ENCODE measurements at regions not wholly inside any gene's neighbourhood (a gene's known extent, or its start where the extent isn't known, plus 50 kb on each side); places are given as distances from the start of the nearest gene placed in this dataset.
A peak's percentile ranks its signal among the peaks of the same experiment; 100 is the strongest.
"Not testable (repeated sequence)": the region's sequence is repeated elsewhere in the genome, so short reads cannot be mapped to it uniquely, and the experiment has no call there.

- Histone ChIP-seq H3K4me3 (no peak overlapping the region), H3K27ac (no peak overlapping the region), H3K4me1 (replicated peaks in 1 of 2) (no peaks in the 10 kb centered on the region)
- in situ Hi-C loops (cut with MboI; ENCODE audit: low pct_unique_long_range_greater_than_20kb in 2 of 9, low sequenced_read_pairs in 9 of 9, unreplicated experiment in 9 of 9) = no loop called here
- WGBS, 10 experiments = 20 to 90% (median 60%) methylated on average over 1 to 2 of the region's 2 CpGs; no CpG with 5 or more reads in 4 of the 10 experiments
- no peak for ATAC-seq (replicated peaks in 6 of 8)
These were observed 158.0 kb upstream of the SEMA6A start for GRCh38 chr5:116732591-116732990.

- Histone ChIP-seq H3K27ac (no peak overlapping the region), H3K4me3 (no peak overlapping the region), H3K4me1 (replicated peaks in 1 of 2) (no peaks in the 10 kb centered on the region)
- no peak for ATAC-seq (replicated peaks in 6 of 8)
- in situ Hi-C loops (cut with MboI; ENCODE audit: low pct_unique_long_range_greater_than_20kb in 2 of 9, low sequenced_read_pairs in 9 of 9, unreplicated experiment in 9 of 9) = no loop called here
- 0 to 100% (median 80%) methylated on average over 1 to 2 of the region's 2 CpGs; no CpG with 5 or more reads in 3 of the 10 experiments for WGBS, 10 experiments
These were observed 156.8 kb upstream of the SEMA6A start for GRCh38 chr5:116731432-116731831.

- no peak overlapping the region for H3K27ac ChIP-seq
- no peak for ATAC-seq (replicated peaks in 6 of 8)
- H3K4me3 ChIP-seq = no peak overlapping the region
- WGBS, 10 experiments = 0 to 90% (median 81%) methylated on average over 2 to 5 of the region's 5 CpGs
- H3K4me1 ChIP-seq (replicated peaks in 1 of 2) = no peaks in the 10 kb centered on the region
- in situ Hi-C loops (cut with MboI; ENCODE audit: low pct_unique_long_range_greater_than_20kb in 2 of 9, low sequenced_read_pairs in 9 of 9, unreplicated experiment in 9 of 9) = no loop called here
These were observed 156.1 kb upstream of the SEMA6A start for GRCh38 chr5:116730706-116731105.

GRCh38 chr5:116730185-116730584 lies 155.6 kb upstream of the SEMA6A start:
- ATAC-seq (replicated peaks in 6 of 8) = no peak
- H3K4me1 ChIP-seq (replicated peaks in 1 of 2) = no peaks in the 10 kb centered on the region
- in situ Hi-C loops (cut with MboI; ENCODE audit: low pct_unique_long_range_greater_than_20kb in 2 of 9, low sequenced_read_pairs in 9 of 9, unreplicated experiment in 9 of 9) = no loop called here
- 0 to 100% (median 78%) methylated on average over 1 of the region's 1 CpG; no CpG with 5 or more reads in 1 of the 10 experiments for WGBS, 10 experiments
- no peak overlapping the region for H3K27ac ChIP-seq
- no peak overlapping the region for H3K4me3 ChIP-seq

GRCh38 chr5:116727248-116727647 lies 152.6 kb upstream of the SEMA6A start:
- 0 to 100% (median 92%) methylated on average over 1 to 2 of the region's 2 CpGs; no CpG with 5 or more reads in 1 of the 10 experiments for WGBS, 10 experiments
- ATAC-seq (replicated peaks in 6 of 8) = no peak
- in situ Hi-C loops (cut with MboI; ENCODE audit: low pct_unique_long_range_greater_than_20kb in 2 of 9, low sequenced_read_pairs in 9 of 9, unreplicated experiment in 9 of 9) = no loop called here

GRCh38 chr5:116726180-116726579 lies 151.6 kb upstream of the SEMA6A start:
- H3K4me1 ChIP-seq (replicated peaks in 1 of 2); ATAC-seq (replicated peaks in 6 of 8); H3K27ac ChIP-seq; H3K4me3 ChIP-seq; in situ Hi-C loops (cut with MboI; ENCODE audit: low pct_unique_long_range_greater_than_20kb in 2 of 9, low sequenced_read_pairs in 9 of 9, unreplicated experiment in 9 of 9): not testable (repeated sequence)
- WGBS, 10 experiments = 25 to 100% (median 80%) methylated on average over 1 to 2 of the region's 2 CpGs; no CpG with 5 or more reads in 1 of the 10 experiments

More at GRCh38 chr5:116727248-116727647, 152.6 kb upstream of the SEMA6A start:
- Histone ChIP-seq H3K4me3 (no peak overlapping the region), H3K27ac (no peak overlapping the region), H3K4me1 (replicated peaks in 1 of 2) (no peaks in the 10 kb centered on the region)

- in situ Hi-C loops (cut with MboI; ENCODE audit: low pct_unique_long_range_greater_than_20kb in 2 of 9, low sequenced_read_pairs in 9 of 9, unreplicated experiment in 9 of 9) = no loop called here
- WGBS, 10 experiments = 20 to 100% (median 79%) methylated on average over 1 to 2 of the region's 2 CpGs; no CpG with 5 or more reads in 2 of the 10 experiments
These were observed 150.3 kb upstream of the SEMA6A start for GRCh38 chr5:116724971-116725370.

GRCh38 chr5:116722651-116723050 lies 148.0 kb upstream of the SEMA6A start:
- in situ Hi-C loops (cut with MboI; ENCODE audit: low pct_unique_long_range_greater_than_20kb in 2 of 9, low sequenced_read_pairs in 9 of 9, unreplicated experiment in 9 of 9) = no loop called here
- no peak for ATAC-seq (replicated peaks in 6 of 8)

More at GRCh38 chr5:116724971-116725370, 150.3 kb upstream of the SEMA6A start:
- H3K4me1 ChIP-seq (replicated peaks in 1 of 2) = no peaks in the 10 kb centered on the region
- no peak overlapping the region for H3K27ac ChIP-seq
- no peak for ATAC-seq (replicated peaks in 6 of 8)
- no peak overlapping the region for H3K4me3 ChIP-seq

GRCh38 chr5:116719106-116719505 lies 144.5 kb upstream of the SEMA6A start:
- ATAC-seq (replicated peaks in 6 of 8) = no peak
- 0 to 100% (median 45%) methylated on average over 1 to 2 of the region's 2 CpGs; no CpG with 5 or more reads in 4 of the 10 experiments for WGBS, 10 experiments
- no peak overlapping the region for H3K4me3 ChIP-seq
- H3K4me1 ChIP-seq (replicated peaks in 1 of 2) = no peaks in the 10 kb centered on the region
- no peak overlapping the region for H3K27ac ChIP-seq
- in situ Hi-C loops (cut with MboI; ENCODE audit: low pct_unique_long_range_greater_than_20kb in 2 of 9, low sequenced_read_pairs in 9 of 9, unreplicated experiment in 9 of 9) = no loop called here

More at GRCh38 chr5:116722651-116723050, 148.0 kb upstream of the SEMA6A start:
- Histone ChIP-seq H3K4me3 (no peak overlapping the region), H3K27ac (no peak overlapping the region), H3K4me1 (replicated peaks in 1 of 2) (no peaks in the 10 kb centered on the region)
- WGBS, 10 experiments = 22 to 100% (median 92%) methylated on average over 1 to 5 of the region's 5 CpGs

GRCh38 chr5:116718317-116718716 lies 143.7 kb upstream of the SEMA6A start:
- no peaks in the 10 kb centered on the region for H3K4me1 ChIP-seq (replicated peaks in 1 of 2)
- H3K27ac ChIP-seq = no peak overlapping the region
- no peak for ATAC-seq (replicated peaks in 6 of 8)
- in situ Hi-C loops (cut with MboI; ENCODE audit: low pct_unique_long_range_greater_than_20kb in 2 of 9, low sequenced_read_pairs in 9 of 9, unreplicated experiment in 9 of 9) = no loop called here
- no peak overlapping the region for H3K4me3 ChIP-seq

GRCh38 chr5:116709082-116709481 lies 134.5 kb upstream of the SEMA6A start:
- no peak overlapping the region for H3K27ac ChIP-seq

GRCh38 chr5:116705121-116705519 lies 130.5 kb upstream of the SEMA6A start:
- peaks cover 0 to 11% of the 10 kb centered on the region in 2 donors for H3K4me1 ChIP-seq (replicated peaks in 1 of 2)
- in situ Hi-C loops (cut with MboI; ENCODE audit: low pct_unique_long_range_greater_than_20kb in 2 of 9, low sequenced_read_pairs in 9 of 9, unreplicated experiment in 9 of 9); H3K4me3 ChIP-seq; ATAC-seq (replicated peaks in 6 of 8); H3K27ac ChIP-seq: not testable (repeated sequence)
- WGBS, 10 experiments = 14 to 89% (median 76%) methylated on average over 3 of the region's 3 CpGs; no CpG with 5 or more reads in 1 of the 10 experiments

More at GRCh38 chr5:116709082-116709481, 134.5 kb upstream of the SEMA6A start:
- in situ Hi-C loops (cut with MboI; ENCODE audit: low pct_unique_long_range_greater_than_20kb in 2 of 9, low sequenced_read_pairs in 9 of 9, unreplicated experiment in 9 of 9) = no loop called here
- Histone ChIP-seq H3K4me3 (no peak overlapping the region), H3K4me1 (replicated peaks in 1 of 2) (peaks cover 0 to under 1% of the 10 kb centered on the region in 2 donors)
- WGBS, 10 experiments = 14 to 100% (median 61%) methylated on average over 1 to 5 of the region's 5 CpGs; no CpG with 5 or more reads in 2 of the 10 experiments
- ATAC-seq (replicated peaks in 6 of 8) = no peak

GRCh38 chr5:116703941-116704340 lies 129.3 kb upstream of the SEMA6A start:
- WGBS, 10 experiments = 16 to 90% (median 47%) methylated on average over 3 to 5 of the region's 5 CpGs; no CpG with 5 or more reads in 1 of the 10 experiments

GRCh38 chr5:116703328-116703727 lies 128.7 kb upstream of the SEMA6A start:
- H3K4me3 ChIP-seq = no peak overlapping the region
- WGBS, 10 experiments = 13 to 83% (median 60%) methylated on average over 1 to 4 of the region's 4 CpGs
- H3K27ac ChIP-seq = no peak overlapping the region
- ATAC-seq (replicated peaks in 6 of 8) = peak in 4 of 8 experiments; percentile 50 to 70 (median 62)
- in situ Hi-C loops (cut with MboI; ENCODE audit: low pct_unique_long_range_greater_than_20kb in 2 of 9, low sequenced_read_pairs in 9 of 9, unreplicated experiment in 9 of 9) = no loop called here
- H3K4me1 ChIP-seq (replicated peaks in 1 of 2) = peaks cover 0 to 11% of the 10 kb centered on the region in 2 donors

More at GRCh38 chr5:116703941-116704340, 129.3 kb upstream of the SEMA6A start:
- no peak overlapping the region for H3K4me3 ChIP-seq
- H3K27ac ChIP-seq = no peak overlapping the region
- ATAC-seq (replicated peaks in 6 of 8) = peak in 2 of 8 experiments; percentile 24 to 59
- H3K4me1 ChIP-seq (replicated peaks in 1 of 2) = peaks cover 0 to 11% of the 10 kb centered on the region in 2 donors
- in situ Hi-C loops (cut with MboI; ENCODE audit: low pct_unique_long_range_greater_than_20kb in 2 of 9, low sequenced_read_pairs in 9 of 9, unreplicated experiment in 9 of 9) = no loop called here

Data from motor neuron (in vitro differentiated cells).